ENCODE measurements at regions not wholly inside any gene's neighbourhood (a gene's known extent, or its start where the extent isn't known, plus 50 kb on each side); places are given as distances from the start of the nearest gene placed in this dataset.

DNA sequence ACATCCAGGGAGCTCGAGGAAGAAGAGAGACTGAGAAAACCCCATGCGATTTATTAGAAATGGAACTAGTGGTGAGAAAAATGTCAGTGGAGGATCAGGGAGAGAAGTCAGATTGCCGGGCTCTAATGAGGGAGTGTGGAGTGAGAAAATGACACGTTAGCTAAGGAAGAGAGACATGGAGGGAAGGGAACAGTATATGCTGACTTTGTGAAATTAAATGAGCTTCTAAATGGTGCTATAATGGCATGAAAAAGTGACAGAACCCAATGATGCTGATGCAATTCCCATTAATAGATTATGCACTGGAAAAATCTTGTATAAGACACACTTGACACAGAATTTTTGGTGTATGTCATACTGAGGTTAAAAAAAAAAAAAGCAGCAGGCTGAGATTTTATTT is 112.6 kb downstream of the HSPH1 start:
- DNase-seq (ENCODE audit: low read depth): no peak

DNA sequence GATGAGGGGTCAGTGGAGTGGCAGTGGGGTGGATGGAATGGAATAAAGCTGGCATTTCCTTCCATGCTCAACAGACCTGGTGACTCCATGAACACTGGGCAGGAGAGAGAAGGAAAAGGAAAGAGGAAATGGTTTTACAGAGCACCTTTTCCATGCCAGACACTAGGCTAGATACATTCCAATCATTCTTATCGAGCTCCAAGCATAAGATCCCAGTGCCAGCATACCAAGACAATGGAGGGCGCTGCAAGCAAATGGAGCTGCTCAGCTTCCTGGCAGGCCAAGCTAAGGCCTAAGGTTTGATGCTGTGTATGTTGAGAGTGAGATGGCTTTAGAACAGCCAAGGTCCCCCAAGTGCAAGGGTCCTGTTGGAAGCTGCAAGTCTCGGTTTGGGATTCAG is 113.2 kb downstream of the HSPH1 start:
- no peak for DNase-seq (ENCODE audit: low read depth)

DNA sequence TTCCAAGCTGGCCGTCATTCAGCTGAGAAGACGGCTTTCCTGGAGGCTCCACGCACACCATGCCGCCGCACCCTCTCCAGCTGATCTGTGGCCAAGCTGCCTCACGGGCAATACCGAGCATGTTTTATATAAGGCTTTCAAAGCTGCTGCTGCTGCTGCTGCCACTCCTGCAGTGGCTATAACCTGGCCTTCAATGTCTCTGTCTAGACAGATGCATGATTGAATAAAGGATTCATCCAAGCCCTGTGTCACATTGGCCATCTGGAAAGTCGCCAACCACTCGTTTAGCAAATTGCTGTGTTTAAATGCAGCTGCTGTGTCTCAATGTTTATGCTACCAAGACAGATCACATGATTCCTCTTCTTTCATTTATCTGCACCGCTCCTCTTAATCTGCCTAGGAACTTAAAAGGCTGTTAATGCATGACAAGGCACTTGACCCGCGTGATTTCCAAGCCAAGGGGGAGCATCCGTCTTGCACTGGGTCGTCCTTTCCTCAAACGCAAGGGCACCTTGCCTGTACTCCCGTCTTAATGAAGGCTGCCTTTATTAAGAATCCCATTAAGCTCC is 114.3 kb downstream of the TEX26 start:
- DNase-seq (ENCODE audit: low read depth): no peak

DNA sequence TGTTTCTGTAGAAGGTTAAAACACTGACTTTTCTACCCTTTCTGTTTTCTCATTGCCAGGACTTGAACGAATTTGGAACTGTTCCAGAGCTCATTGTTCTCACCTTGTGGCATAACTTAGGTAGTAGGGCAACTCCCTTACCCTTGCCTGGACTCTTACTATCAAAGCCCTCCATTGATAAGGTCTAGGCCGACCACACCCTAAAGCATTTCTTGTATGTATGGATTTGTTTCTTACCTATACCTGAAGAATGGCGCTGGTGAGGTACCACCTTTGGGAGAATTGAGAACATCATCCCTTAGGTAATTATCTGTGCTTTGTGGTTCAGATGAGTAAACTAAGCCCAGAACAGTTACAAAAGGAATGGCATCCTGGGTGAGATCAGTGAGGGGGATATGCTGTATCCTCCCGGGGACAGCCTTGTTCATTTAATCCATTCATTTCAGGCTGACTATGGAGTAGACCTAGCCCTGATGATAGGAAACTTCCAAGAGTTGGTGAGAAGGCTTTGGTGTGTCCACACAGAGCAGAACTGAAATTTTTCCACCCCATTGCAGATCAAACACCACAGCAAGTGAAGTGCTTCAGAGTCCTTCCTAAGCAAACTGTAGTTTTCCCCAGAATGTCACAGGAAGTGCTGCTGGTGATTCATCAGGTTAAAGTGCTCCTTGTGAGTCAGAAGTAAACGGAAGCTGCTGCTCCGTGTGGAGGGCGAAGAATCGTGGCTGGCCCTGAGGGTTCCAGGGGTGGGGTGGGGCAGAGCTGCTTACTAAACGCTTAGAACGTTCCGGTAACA is 113.0 kb downstream of the TEX26 start:
- DNase-seq (ENCODE audit: low read depth): peak; percentile 79

DNA sequence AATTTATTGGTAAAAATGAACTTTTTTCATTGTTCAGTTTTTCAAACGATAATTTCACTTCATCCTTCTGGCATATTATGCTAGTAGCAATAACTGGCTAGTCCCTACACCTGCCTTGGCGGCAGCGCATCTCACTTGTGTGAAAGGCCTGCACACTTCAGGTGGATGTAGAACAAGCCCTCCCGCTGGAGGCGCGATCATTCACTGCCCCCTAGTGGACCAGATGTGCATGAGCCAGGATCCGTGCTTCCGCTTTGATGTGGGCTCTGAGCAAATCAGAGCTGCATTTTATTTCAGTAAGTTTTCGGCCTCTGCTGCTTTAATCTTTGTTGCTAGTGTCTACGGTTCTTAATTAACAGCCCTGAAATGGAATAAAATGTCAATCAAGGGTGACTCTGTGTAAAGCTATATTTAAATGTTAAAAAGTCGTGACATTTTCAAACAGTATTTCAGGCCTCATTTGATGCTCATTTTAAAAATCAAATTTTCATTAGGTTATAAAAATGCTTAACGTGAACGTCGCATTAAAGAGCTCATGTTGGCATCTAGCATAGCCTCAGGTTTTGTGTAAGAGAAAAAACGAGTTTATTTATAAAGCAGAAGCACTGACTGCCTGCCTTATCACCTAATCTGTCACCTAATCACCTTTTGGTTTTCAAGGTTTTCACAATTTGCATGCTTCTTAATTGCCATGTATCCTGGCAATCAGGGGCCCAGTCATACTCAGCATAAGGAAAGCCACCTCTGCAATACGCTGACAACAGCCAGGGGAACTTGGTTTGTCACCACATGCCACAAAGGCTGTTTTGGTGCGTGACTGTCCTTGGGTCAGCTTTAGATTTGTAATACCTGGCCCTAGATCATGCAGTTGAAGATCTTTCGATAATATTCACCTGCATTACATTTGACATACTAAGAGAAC is 112.2 kb downstream of the TEX26 start:
- peak; percentile 57 for DNase-seq (ENCODE audit: low read depth)

DNA sequence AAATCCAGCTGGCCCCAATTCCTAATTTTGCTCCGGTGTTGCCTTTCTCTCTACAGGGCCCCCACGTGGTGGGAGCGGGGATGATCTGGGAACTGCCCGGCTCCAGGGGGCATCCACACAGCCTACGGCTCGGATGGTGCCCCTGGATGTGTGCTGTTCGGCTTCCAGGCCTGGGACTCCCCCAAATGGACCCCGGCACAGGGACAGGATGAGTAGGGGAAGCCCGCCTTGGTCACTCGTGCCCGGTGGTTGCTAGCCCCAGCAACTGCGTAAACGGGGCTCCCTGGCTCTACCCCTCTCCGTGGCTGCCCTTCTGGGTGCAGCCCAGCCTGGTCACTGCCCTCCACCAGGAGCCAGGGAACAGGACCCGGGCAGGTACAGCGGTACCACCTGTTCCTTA is 111.5 kb downstream of the TEX26 start:
- no peak for DNase-seq (ENCODE audit: low read depth)

DNA sequence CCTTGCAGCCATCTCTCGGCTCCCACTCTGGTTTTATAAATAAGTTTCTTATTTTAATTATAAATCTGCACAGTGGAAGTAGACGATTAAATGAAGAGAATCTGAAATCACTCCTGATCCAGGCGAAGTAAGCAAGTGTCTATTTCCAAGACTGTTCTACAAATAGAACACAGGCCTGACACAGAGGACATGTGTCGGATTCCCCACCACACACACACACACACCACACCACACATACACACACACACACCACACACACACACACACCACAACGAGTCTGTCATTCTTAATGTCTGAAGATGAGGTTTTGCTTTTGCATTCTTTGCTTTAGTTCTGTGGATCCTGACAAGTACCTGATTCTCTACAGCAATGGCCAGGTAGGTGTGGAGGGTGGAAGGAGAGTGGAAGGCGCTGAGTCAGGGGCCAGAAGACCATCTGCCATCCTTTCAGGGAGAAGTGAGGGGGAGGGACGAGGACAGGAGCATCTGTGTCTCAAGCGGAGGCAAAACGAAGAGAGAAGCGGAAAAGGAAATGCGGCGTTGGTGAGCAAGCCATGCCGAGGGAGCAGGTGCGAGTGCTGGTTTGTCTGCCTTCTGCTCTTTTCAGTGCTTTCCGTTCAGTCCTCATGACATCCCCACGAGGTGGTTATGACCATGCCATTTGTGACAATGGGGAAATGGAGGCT is 110.2 kb downstream of the TEX26 start:
- no peak for DNase-seq (ENCODE audit: low read depth)

DNA sequence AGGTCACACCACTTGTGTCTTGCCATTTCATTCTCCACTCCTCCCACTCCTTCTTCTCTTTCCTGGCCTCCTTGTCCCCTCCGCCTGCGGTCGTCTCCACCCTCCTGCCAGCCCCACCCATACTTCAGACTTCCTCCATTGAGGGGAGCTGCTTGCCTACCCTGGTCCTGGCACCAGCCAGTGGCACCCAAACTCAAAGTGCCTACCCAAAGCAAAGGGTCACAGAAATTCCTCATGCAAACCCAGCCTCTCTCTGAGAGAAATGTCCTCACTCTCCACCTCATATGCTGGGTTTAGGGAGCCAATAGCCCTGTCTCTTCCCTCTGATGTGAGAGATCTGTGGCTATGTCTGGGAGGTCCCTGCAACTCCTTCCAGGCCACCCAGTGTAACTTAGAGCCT is 109.6 kb downstream of the TEX26 start:
- no peak for DNase-seq (ENCODE audit: low read depth)

DNA sequence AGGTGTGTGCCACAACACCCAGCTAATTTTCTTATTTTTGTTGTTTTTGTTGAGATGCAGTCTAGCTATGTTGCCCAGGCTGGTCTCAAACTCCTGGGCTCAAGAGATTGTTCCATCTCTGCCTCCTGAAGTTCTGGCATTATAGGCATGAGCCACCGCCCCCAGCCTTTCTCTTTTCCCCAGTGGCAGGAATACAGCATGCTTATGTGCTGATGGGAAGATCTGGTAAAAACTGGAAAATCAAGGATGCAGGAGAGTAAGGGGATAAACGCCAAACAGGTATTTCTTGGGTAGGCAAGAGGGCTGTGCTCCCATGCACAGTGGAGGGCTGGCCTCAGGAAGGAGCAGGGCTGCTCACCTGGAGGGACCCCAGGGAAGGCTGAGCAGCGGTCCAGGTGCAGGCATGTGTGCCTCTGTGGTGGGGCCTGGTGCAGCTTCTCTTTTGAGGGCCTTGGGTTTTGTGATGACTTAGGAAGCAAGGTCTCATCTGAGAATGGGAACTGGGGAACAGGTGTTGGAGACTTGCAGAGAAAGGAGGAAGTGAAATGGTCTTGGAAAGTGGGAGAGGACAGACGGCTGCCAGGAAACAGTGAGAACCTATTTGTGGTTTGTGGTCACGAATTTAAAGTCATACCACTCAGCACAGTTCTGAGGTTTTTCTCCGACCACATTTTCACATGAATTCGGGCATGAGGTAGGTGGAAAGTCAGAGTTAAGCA is 106.5 kb downstream of the TEX26 start:
- no peak for DNase-seq (ENCODE audit: low read depth)

DNA sequence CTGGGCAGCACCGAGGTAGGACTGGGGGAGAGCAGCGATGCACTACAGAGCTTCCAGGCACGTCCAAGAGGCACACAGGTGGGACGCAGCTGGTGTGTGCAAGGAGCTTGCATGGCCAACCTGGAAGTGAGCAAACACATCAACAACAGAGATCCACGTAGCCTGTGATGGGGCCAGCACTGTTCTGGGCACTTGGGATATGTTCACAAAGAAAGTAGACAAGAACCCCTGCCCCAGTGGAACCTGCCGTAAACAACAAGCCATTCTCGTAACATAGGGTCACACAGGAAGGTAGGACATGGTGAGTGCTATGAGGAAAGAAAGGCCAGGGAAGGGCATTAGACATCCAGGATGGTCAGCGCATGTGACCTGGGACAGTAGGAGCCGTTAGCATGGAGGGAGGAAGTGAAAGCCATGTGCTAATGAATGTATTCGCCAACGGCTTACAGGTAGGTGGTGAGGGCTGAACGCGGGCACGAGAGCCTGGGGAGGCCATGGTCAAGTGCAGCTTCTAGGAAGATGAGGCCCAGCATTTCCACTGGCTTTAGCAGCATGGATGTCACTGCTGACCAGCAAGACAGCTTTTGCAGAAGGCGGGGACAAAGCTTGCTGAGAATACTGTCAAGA is 105.5 kb downstream of the TEX26 start:
- DNase-seq (ENCODE audit: low read depth): no peak

DNA sequence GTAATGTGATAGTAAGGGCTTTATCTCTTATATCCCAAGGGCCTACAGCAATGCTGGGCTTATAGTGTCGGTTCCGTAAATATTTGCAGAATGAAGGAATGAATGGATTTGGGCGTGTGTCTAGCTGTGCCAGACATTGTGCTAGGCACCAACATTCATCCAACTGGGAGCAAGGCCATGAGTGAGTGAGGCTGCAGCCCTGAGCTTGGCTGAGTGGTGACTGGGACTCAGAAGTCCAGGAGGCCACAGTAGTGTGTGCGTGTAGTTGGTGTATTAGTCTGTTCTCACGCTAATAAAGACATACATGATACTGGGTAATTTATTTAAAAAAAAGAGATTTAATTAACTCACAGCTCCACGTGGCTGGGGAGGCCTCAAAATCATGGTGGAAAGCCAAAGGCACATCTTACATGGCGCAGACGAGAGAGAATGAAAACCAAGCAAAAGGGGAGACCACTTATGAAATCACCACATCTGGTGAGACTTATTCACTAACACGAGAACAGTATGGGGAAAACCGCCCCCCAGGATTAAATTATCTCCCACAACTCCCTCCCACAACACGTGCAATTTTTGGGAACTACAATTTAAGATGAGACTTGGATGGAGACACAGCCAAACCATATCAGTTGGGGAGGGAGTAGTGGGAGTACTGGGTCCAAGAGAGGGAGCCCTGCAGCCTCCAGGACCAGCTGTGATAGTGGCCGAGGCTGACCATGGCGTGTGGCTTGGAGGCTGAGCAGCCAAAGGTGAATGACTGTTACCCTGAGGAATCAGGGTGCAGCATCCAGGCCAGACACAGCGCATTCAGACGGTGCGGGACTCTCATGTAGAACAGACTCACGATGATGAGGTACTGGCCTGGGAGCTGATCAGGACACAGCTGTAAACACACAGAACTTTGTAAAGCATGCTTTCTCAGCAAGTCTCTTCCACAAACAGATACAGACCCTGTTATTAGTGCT is 104.6 kb downstream of the TEX26 start:
- DNase-seq (ENCODE audit: low read depth): no peak

DNA sequence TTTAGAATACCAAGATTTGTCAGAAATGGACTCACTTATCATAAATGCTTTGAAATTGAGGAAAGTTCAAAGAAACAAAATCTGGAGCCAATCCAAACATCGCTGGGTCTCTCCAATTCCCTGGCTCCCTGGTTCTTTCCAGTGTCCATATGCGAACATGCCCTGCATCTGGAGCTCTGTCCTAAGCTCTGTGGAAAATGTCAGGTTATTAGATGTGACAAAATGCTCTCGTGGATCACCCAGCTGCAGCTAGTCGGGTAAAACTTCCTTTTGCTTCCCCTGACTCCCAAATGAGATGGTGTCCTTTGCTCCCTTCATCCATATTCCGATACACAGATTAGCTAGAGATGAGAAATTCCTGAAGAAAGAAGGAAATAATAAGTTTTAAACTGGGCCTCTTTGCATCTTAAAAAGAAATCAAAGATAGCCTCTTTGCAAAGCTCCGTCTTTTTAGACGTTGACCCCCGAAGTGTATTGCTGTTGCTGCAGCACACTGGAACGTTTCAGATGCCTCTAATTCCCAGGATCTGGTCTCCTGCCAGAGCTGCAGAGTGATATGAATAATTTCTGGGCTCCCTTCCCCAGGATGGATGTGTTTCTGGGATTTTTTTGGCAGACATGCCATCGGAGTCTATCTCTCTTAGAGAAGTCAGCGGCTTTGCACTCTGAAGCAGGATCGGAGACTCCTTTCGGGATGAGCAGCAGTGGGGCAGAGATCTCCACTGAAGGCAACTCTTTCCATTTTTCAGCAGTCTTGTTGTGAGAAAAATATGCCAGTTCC is 102.9 kb downstream of the TEX26 start:
- DNase-seq (ENCODE audit: low read depth): no peak

DNA sequence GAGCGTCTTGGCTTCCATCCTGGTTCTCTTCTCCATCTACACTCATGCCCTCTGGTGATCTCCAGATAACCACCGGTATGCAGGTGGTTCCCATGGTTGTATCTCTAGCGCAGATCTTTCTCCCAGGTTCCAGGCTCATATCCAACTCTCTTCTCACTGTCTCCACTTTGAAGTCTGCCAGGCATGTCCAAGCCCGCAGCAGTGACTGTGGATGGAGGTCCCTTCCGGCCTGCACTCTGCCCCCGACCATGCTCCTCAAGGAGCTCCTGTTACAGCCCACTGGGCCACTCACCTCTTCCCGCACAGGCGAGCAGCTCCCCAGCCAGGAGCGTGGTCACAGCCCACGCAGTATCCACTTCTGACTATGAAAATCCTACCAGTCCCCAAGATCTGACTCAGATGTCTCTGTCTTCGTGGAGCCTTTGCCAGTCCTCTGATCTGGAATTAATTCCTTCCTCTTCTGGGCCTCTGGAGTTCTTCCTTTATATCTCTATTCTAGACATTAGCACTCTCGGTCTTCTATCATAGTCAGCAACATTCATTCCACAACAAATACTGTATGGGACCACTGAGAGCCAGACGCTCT is 100.2 kb downstream of the TEX26 start:
- no peak for DNase-seq (ENCODE audit: low read depth)

DNA sequence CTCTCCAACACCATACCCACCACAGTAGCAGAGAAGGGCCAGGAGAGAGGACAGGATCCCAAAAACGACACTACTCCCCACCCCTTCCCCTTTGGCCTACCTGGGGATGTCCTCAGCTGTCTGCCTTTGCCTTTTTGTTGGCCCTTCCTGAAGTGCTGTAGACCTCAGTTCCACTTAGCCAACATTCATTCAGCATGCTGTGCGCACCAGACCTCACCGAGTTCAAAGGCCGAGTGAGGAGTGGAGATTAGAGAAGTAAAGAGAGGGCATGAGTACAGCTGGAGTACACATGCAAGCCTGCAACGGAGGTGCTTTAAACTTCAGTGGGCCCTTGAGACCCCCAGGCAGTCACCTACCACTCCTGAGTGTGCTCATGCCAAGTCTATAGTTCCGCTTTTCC is 99.0 kb downstream of the TEX26 start:
- DNase-seq (ENCODE audit: low read depth): no peak

DNA sequence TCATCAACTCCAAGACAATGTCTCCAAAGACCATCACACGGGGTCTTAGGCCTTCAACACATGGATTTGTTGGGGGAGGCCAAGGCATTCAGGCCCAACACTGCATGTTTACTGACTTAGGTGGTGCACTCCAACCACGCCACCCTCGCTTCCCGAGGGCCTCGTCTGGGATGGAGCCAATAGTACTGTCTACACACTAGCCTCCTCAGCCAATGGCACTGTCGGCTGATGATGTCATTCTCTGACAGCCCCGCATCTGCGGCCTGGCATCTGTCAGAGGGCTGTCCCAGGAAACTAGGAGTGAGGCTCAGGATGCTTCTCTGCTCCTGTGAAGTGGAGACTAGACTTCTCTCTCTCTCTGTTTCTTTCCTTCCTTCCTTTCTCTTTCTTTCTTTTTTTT is 96.6 kb downstream of the TEX26 start:
- DNase-seq (ENCODE audit: low read depth): no peak

DNA sequence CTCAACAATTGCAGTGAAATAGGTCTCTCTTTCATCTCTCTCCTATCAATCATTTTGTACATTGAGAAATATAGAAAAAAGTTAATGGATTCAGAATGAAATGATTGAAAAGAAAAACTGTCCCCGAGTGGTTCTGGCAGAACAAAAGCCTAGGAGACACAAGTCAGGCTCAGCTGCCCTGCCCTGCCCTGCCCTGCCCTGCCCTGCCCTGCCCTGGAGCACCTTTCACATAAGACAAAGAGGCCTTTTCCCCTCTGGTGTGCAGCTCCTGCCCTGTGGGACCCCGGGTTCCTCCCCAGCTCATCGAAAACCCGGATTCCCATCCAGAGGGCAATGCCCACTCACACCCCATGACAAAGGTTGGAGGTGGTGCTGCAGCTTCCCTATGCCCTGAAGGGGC is 94.7 kb downstream of the TEX26 start:
- no peak for DNase-seq (ENCODE audit: low read depth)
